Nephron (organoid): ENCODE measurements at regions not wholly inside any gene's neighbourhood (a gene's known extent, or its start where the extent isn't known, plus 50 kb on each side); places are given as distances from the start of the nearest gene placed in this dataset.

Experiments
- H3K27ac Mint-ChIP-seq, 3 experiments: 2 replicates each; pipeline ENCODE4 v1.8.0; 2020; ENCODE audit warnings: mixed read lengths in 3 of 3, mild to moderate bottlenecking in 2 of 3, moderate library complexity in 1 of 3
- H3K27me3 Mint-ChIP-seq: 2 replicates; pipeline ENCODE4 v1.8.0; 2021; ENCODE audit warnings: low read depth, mild to moderate bottlenecking, moderate library complexity, mixed read lengths
- H3K36me3 Mint-ChIP-seq: 2 replicates; pipeline ENCODE4 v1.8.0; 2020; ENCODE audit warnings: low read depth, mixed read lengths
- H3K4me1 Mint-ChIP-seq: 2 replicates; pipeline ENCODE4 v1.8.0; 2020; ENCODE audit warnings: mixed read lengths
- H3K4me3 Mint-ChIP-seq, 3 experiments: 2 replicates each; pipeline ENCODE4 v1.8.0; 2020; ENCODE audit warnings: mild to moderate bottlenecking in 3 of 3, mixed read lengths in 3 of 3, moderate library complexity in 2 of 3
- H3K9me3 Mint-ChIP-seq: 2 replicates; pipeline ENCODE4 v1.8.0; 2020; ENCODE audit warnings: mixed read lengths
- TF ChIP-seq, protein P1 (sequence below), 3 experiments: fragments of 200-600 bp; sonication (generic); IDR thresholded peaks; one replicate each; pipeline ENCODE4 v1.5.0; 2021; ENCODE audit warnings: antibody characterized with exemption in 3 of 3; ENCODE audit not compliant: unreplicated experiment in 3 of 3

DNA sequence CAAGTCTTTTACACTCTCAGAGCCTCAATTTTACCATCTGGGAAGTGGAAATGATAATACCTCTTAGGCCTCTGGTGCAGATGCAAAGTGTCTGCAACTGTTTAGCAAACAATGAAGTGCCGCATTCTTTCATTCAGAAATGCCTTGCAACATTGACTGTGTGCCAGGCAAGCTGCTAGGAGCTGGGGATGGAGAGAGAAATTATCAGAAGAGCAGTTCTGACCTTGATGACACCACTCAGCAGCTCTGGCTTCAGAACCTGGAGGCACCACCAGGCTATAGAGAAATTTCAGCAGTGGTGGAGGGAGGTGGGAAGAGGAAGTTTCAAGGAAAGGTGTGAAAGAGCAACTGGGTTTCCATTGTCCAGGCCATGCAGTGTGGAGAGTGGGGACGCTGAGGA is 78.1 kb upstream of the HABP2 start:
- H3K9me3 Mint-ChIP-seq: peaks cover 29% of the 10 kb centered on the region
- no peak overlapping the region for H3K27ac Mint-ChIP-seq
- peaks cover 3% of the 10 kb centered on the region for H3K27me3 Mint-ChIP-seq
- no peak overlapping the region for H3K4me3 Mint-ChIP-seq
- peaks cover 12% of the 10 kb centered on the region for H3K4me1 Mint-ChIP-seq
- peaks cover under 1% of the 10 kb centered on the region for H3K36me3 Mint-ChIP-seq
- TF ChIP-seq, protein P1, sequence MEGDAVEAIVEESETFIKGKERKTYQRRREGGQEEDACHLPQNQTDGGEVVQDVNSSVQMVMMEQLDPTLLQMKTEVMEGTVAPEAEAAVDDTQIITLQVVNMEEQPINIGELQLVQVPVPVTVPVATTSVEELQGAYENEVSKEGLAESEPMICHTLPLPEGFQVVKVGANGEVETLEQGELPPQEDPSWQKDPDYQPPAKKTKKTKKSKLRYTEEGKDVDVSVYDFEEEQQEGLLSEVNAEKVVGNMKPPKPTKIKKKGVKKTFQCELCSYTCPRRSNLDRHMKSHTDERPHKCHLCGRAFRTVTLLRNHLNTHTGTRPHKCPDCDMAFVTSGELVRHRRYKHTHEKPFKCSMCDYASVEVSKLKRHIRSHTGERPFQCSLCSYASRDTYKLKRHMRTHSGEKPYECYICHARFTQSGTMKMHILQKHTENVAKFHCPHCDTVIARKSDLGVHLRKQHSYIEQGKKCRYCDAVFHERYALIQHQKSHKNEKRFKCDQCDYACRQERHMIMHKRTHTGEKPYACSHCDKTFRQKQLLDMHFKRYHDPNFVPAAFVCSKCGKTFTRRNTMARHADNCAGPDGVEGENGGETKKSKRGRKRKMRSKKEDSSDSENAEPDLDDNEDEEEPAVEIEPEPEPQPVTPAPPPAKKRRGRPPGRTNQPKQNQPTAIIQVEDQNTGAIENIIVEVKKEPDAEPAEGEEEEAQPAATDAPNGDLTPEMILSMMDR (IDR thresholded peaks at IDR 0.05; ENCODE audit: unreplicated experiment in 3 of 3): no peak

DNA sequence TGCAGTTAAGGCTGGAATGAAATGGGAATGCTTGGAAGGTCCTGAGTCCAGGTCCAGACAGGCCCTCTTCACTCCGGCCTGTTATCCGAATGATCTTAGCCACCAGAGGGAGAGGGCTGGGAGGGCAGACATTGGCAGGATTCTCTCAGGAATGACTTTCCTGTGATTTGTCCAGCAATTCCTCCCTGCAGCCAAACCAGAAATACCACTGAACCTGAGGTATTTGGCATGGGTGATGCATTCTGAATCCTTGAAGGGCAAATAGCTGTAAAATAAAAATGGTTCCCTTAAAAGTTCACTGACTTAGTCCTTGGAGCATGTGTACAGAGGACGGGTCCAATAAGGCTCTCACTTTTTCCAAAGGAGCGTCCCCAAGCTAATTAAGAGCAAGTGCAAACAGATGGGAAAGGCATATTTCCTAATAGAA is 77.5 kb upstream of the HABP2 start:
- H3K36me3 Mint-ChIP-seq: peaks cover 7% of the 10 kb centered on the region
- H3K4me3 Mint-ChIP-seq: no peak overlapping the region
- H3K4me1 Mint-ChIP-seq: peaks cover 12% of the 10 kb centered on the region
- no peak overlapping the region for H3K27ac Mint-ChIP-seq
- peaks cover 31% of the 10 kb centered on the region for H3K9me3 Mint-ChIP-seq
- TF ChIP-seq, protein P1 (IDR thresholded peaks at IDR 0.05; ENCODE audit: unreplicated experiment in 3 of 3): no peak
- H3K27me3 Mint-ChIP-seq: peaks cover 3% of the 10 kb centered on the region

DNA sequence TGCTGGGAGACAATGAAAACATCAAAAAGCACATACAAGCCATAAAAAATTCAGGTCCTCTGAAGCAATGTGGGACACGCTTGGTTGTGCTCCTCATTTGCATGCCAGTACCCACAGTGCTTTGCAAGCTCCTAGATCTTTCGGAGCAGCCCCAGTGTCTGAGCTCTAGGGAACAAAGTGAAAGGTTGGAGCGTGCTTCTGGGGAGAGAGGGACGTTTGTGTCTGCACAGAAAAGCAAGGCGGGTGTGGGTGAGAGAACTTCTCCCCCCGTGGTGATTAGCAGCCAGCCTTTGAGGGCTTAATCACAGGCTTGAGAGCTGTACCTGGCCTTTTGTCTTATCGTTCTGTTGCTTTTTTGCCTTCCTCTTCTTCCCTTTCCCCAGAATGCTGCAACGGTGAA is 76.7 kb upstream of the HABP2 start:
- Mint-ChIP-seq H3K4me3 (no peak overlapping the region), H3K27ac (no peak overlapping the region), H3K27me3 (peaks cover 3% of the 10 kb centered on the region), H3K4me1 (peaks cover 12% of the 10 kb centered on the region), H3K9me3 (peaks cover 39% of the 10 kb centered on the region), H3K36me3 (peaks cover 9% of the 10 kb centered on the region)
- TF ChIP-seq, protein P1 (IDR thresholded peaks at IDR 0.05; ENCODE audit: unreplicated experiment in 3 of 3): no peak

DNA sequence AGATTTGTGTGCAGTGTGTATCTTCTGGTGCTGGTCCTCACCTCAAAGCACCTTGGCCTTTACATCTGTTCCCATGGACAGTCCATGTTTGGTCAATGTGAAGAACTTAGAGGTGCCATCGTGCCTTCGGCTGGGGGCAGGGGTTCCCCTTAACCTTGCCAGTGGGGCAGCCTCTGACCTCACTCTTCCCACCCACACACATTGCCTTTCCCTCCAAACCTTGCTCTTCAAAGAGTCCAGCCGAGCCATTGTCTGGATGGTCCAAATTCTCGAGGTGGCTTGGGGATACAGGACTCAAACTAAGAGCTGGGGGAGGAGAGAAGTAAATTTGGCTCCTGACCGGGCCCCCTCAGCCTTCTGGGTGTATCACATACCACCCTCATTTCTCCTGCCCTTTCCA is 76.2 kb upstream of the HABP2 start:
- TF ChIP-seq, protein P1 (IDR thresholded peaks at IDR 0.05; ENCODE audit: unreplicated experiment in 3 of 3): no peak
- Mint-ChIP-seq H3K36me3 (peaks cover 9% of the 10 kb centered on the region), H3K4me3 (no peak overlapping the region), H3K9me3 (peaks cover 41% of the 10 kb centered on the region), H3K27ac (no peak overlapping the region), H3K27me3 (peaks cover 4% of the 10 kb centered on the region), H3K4me1 (peaks cover 12% of the 10 kb centered on the region)

DNA sequence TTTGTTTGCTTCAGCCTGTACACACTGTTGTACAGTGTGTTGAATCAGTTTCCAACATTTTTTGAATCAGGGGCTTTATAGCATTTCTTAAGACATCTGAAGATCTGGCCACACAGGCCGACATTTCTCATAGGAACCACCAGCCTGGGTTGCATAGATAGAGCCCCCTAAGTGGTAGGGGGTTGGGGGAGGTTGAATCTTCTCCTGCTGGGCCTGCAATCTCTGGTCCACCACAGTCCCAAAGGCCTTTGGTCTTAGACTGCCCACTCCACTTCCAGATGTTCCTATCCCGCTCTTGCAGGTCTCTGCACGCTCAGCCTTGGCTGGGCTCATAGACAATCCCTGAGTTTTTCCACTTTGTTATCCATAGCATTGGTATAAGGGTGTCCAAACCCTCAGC is 75.4 kb upstream of the HABP2 start:
- H3K27ac Mint-ChIP-seq: no peak overlapping the region
- peaks cover 12% of the 10 kb centered on the region for H3K4me1 Mint-ChIP-seq
- TF ChIP-seq, protein P1 (IDR thresholded peaks at IDR 0.05; ENCODE audit: unreplicated experiment in 3 of 3): no peak
- H3K9me3 Mint-ChIP-seq: peaks cover 42% of the 10 kb centered on the region
- H3K4me3 Mint-ChIP-seq: no peak overlapping the region
- H3K36me3 Mint-ChIP-seq: peaks cover 9% of the 10 kb centered on the region
- H3K27me3 Mint-ChIP-seq: peaks cover 5% of the 10 kb centered on the region

DNA sequence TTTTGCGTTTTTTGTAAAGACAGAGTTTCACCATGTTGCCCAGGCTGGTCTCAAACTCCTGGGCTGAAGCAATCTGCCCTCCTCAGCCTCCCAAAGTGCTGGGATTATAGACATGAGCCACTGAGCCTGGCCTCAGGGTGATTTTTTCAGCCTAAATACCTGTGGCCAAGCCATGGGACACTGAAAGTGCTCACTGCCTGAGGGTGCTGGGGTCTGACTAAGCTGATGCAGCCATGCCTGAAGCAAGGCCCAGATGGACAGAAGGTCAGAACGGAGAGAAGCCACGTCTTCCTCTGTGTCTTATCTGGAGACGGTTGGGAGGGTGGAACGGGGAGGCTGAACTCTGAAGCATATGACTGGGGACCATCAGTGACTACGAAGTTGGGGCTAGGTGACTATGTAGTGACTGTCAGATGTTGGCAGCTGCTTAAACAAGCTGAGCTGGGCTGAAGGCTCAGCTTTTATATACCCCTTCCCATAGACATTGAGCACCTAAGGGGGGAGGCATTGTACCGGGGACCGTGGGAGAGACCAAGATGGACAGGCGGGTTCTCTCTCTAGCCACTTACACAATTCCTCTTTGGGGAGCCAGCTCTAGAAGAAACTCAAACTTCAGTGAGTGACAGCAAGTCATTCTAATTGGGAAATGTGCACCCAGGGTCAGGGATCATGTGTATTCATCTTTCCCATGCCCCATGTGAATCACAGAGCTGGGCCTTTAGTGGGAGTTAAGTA is 73.3 kb upstream of the HABP2 start:
- TF ChIP-seq, protein P1 (IDR thresholded peaks at IDR 0.05; ENCODE audit: unreplicated experiment in 3 of 3): no peak
- Mint-ChIP-seq H3K27ac (no peak overlapping the region), H3K4me1 (peaks cover 9% of the 10 kb centered on the region), H3K27me3 (peaks cover 10% of the 10 kb centered on the region), H3K9me3 (peaks cover 41% of the 10 kb centered on the region), H3K4me3 (no peak overlapping the region), H3K36me3 (peaks cover 9% of the 10 kb centered on the region)
